Activated naive CD4-positive, alpha-beta T cell treated with anti-CD3 and anti-CD28 coated beads for 36 hours (primary cell): ENCODE measurements at regions not wholly inside any gene's neighbourhood (a gene's known extent, or its start where the extent isn't known, plus 50 kb on each side); places are given as distances from the start of the nearest gene placed in this dataset.
"Not testable (repeated sequence)": the region's sequence is repeated elsewhere in the genome, so short reads cannot be mapped to it uniquely, and the experiment has no call there.

Experiments used
- CTCF ChIA-PET: fragments of 350-600 bp; sonication (Branson Sonifier 250); formaldehyde crosslinking; loops from one replicate; lab custom pipeline; 2021; ENCODE audit warnings: antibody characterized with exemption; lab: Charles Lee
- DNase-seq: peaks from one replicate; pipeline ENCODE4 v3.0.0-alpha.2; 2020
- H3K27ac Mint-ChIP-seq: one replicate; pipeline ENCODE4 v1.8.0; 2021; ENCODE audit warnings: mild to moderate bottlenecking, mixed read lengths
- H3K27me3 Mint-ChIP-seq: one replicate; pipeline ENCODE4 v1.8.0; 2021; ENCODE audit warnings: low read depth, mixed read lengths
- H3K36me3 Mint-ChIP-seq: one replicate; pipeline ENCODE4 v1.8.0; 2021; ENCODE audit warnings: low read depth, mixed read lengths
- H3K4me1 Mint-ChIP-seq: one replicate; pipeline ENCODE4 v1.8.0; 2021; ENCODE audit warnings: low read depth, mixed read lengths
- H3K4me3 Mint-ChIP-seq: one replicate; pipeline ENCODE4 v1.8.0; 2021; ENCODE audit warnings: mild to moderate bottlenecking, moderate library complexity, mixed read lengths
- H3K9me3 Mint-ChIP-seq: one replicate; pipeline ENCODE4 v1.8.0; 2021; ENCODE audit warnings: mixed read lengths
- intact Hi-C: fragments of 100-400 bp; cut with micrococcal nuclease; formaldehyde crosslinking; loops from one replicate; pipeline ENCODE4 v1.15.1; 2023

DNA sequence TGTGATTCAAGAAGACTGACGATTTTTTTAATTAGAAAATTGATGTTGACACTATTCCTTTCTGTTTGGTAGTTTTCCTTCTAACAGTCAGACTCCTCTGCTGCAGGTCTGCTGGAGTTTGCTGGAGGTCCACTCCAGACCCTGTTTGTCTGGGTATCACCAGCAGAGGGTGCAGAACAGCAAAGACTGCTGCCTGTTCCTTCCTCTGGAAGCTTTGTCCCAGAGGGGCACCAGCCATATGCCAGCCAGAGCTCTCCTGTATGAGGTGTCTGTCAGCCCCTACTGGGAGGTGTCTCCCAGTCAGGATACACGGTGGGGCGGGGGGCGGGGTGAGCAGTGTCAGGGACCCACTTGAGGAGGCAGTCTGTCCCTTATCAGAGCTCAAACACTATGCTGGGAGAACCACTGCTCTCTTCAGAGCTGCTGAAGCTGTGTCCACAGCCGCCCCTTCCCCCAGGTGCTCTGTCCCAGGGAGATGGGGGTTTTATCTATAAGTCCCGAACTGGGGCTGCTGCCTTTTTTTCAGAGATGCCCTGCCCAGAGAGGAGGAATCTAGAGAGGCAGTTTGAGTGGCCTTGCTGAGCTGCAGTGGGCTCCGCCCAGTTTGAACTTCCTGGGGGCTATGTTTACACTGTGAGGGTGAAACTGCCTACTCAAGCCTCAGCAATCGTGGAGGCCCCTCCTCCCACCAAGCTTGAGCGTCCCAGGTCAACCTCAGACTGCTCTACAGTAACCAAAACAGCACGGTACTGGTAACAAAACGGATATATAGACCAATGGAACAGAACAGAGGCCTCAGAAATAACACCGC is 1358.1 kb upstream of the CHAC2 start:
- CTCF ChIA-PET, DNase-seq, H3K9me3 Mint-ChIP-seq, H3K4me1 Mint-ChIP-seq, H3K27me3 Mint-ChIP-seq, H3K36me3 Mint-ChIP-seq, intact Hi-C loops, H3K4me3 Mint-ChIP-seq, H3K27ac Mint-ChIP-seq: not testable (repeated sequence)

DNA sequence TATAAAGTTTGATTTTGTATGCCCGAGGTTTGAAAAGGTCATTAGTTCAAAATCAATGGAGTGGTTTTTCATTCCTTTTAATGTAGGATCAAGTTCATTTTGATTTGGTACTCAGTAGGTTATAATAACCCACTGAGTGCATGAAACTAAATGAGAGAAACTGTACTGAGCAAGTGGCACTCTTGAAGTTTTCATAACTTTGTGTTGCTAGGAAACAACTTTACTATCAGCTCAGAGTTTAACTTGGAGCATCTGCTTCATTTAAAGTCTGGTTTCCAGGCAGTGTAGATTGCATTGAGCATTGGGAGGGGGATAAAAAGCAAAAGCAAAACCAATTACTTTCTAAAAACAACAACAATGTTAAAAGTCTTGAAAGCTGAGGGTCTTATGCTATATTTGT is 1361.6 kb upstream of the CHAC2 start:
- H3K9me3 Mint-ChIP-seq: peaks cover 4% of the 10 kb centered on the region
- H3K4me1 Mint-ChIP-seq: no peaks in the 10 kb centered on the region
- H3K27me3 Mint-ChIP-seq: no peaks in the 10 kb centered on the region
- H3K4me3 Mint-ChIP-seq: no peak overlapping the region
- no peaks in the 10 kb centered on the region for H3K36me3 Mint-ChIP-seq
- CTCF ChIA-PET: no interaction called here
- intact Hi-C loops: no loop called here
- no peak overlapping the region for H3K27ac Mint-ChIP-seq
- no peak for DNase-seq

DNA sequence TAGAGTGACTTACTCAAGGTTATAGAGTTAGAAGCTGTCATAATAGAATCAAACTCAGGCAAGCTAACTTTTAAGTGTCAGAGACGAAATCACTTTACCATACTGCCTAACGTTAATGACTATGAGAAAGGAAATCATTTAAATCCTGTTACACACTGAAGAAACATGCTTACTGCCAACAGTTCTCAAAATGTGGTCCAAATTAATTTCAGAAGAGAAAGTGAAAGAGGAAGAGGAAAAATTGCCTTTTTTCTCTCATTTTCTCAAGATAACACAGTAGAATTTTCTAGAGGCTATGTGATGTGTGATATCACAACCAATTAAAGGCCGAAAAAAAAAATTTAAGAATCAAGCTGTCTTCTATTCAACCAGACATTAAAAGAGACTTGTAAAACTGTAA is 1362.7 kb upstream of the CHAC2 start:
- Mint-ChIP-seq H3K27me3 (no peaks in the 10 kb centered on the region), H3K4me1 (no peaks in the 10 kb centered on the region), H3K9me3 (peaks cover 6% of the 10 kb centered on the region), H3K4me3 (no peak overlapping the region), H3K36me3 (no peaks in the 10 kb centered on the region), H3K27ac (no peak overlapping the region)
- CTCF ChIA-PET: no interaction called here
- DNase-seq: no peak
- intact Hi-C loops: no loop called here

DNA sequence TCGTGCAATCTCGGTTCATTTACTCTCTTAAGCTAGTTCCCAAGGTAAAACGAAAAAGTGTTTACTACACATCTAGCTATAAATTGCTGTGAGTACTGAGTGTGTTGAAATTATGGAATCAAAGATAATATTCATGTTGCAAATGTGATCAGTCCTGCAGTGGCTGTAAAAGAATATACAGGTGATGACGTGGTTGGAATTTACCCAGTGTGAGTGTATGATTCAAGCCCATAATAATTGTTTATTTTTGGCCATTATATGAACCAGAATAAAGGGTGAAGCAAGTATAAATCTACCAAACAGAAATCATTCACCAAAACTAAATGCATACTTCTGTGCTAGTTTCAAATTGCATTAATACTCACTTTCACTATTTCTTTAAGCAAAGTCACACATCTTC is 1363.6 kb upstream of the CHAC2 start:
- no peak for DNase-seq
- H3K4me3 Mint-ChIP-seq: no peak overlapping the region
- no peaks in the 10 kb centered on the region for H3K36me3 Mint-ChIP-seq
- no peaks in the 10 kb centered on the region for H3K4me1 Mint-ChIP-seq
- intact Hi-C loops: no loop called here
- H3K27ac Mint-ChIP-seq: no peak overlapping the region
- peaks cover 6% of the 10 kb centered on the region for H3K9me3 Mint-ChIP-seq
- H3K27me3 Mint-ChIP-seq: no peaks in the 10 kb centered on the region
- CTCF ChIA-PET: no interaction called here

DNA sequence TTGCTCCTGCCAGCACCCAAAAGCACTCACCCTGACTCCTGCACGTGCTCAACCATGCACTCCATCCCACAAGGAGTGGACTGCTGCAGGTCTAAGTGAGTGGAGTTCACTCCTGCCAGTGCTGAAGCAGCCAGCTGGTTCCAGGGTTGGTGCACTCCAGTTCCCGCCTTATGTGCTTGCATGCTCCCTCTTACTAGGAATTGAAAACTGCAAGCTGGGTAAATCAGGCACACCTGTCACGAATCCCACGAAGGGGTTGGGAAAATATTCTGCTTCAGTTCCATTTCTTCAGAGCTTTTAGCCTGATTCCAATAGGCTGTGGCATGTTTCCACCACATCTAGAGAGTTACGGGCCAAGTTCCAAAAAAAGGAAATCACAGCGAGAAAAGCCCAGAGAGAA is 1365.5 kb upstream of the CHAC2 start:
- H3K4me3 Mint-ChIP-seq: no peak overlapping the region
- CTCF ChIA-PET: no interaction called here
- no peak for DNase-seq
- H3K4me1 Mint-ChIP-seq: no peaks in the 10 kb centered on the region
- H3K27me3 Mint-ChIP-seq: no peaks in the 10 kb centered on the region
- H3K9me3 Mint-ChIP-seq: peaks cover 6% of the 10 kb centered on the region
- no peaks in the 10 kb centered on the region for H3K36me3 Mint-ChIP-seq
- H3K27ac Mint-ChIP-seq: no peak overlapping the region
- intact Hi-C loops: no loop called here

DNA sequence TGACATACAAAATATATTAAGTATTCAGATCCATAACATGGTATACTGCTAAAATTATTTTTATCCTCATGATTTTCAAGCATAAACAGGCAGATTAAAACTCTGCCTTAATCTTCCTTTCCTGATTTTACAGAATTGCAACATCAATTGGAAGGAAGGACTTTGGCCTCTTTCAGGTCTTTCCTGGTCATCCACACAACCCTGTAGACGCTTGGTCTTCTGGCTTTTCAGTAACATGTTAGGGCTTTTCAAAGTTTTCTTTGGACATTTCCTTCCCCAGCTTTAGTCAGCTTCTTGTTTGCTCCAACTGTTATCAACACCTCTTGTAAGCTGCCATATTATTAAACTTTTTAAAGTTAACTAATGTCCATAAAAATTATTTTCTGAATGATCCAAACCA is 1364.9 kb upstream of the NRXN1 start:
- DNase-seq: no peak
- Mint-ChIP-seq H3K27me3 (no peaks in the 10 kb centered on the region), H3K4me3 (no peak overlapping the region), H3K4me1 (no peaks in the 10 kb centered on the region), H3K9me3 (peaks cover 4% of the 10 kb centered on the region), H3K36me3 (no peaks in the 10 kb centered on the region), H3K27ac (no peak overlapping the region)
- CTCF ChIA-PET: no interaction called here
- intact Hi-C loops: no loop called here

DNA sequence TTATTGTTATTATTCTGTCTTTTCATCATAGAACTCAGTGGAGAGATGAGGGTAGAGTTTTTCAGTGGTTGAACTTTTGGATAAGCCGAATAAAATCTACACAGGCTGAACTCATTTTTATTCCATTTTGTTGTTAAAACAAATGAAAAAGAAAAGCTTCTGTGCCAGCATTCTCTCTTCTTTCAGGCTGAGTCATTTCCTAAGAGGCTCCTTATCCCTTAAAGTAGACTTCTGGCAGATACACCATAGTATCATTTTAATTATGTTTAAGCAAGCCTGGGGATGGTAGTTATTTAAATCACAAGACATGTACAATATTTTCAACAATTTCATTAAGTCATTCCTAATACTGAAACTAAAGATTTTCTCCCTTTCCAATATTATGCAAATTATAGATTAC is 1364.0 kb upstream of the NRXN1 start:
- no peaks in the 10 kb centered on the region for H3K36me3 Mint-ChIP-seq
- H3K27me3 Mint-ChIP-seq: no peaks in the 10 kb centered on the region
- H3K9me3 Mint-ChIP-seq: peaks cover 4% of the 10 kb centered on the region
- no peak overlapping the region for H3K27ac Mint-ChIP-seq
- H3K4me3 Mint-ChIP-seq: no peak overlapping the region
- DNase-seq: no peak
- CTCF ChIA-PET: no interaction called here
- H3K4me1 Mint-ChIP-seq: no peaks in the 10 kb centered on the region
- intact Hi-C loops: no loop called here

DNA sequence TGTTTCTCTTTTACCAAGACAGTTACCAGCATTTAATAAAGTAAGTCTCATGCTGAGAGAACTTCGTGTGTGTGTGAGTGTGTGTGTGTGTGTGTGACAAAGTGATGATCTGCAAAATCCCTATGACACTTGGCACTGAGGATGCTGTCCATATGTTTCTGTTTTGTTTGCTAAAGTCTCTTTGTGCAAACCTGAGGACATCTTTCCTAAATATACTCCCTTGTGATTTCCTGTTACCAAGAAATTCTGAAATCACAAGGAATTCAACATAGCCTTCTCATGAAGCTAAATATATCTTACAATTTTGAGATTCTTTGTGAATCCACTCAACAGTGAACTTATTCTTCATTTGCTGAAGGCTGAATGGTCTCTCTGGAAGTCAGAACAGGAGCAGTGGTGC is 1359.7 kb upstream of the NRXN1 start:
- no peak for DNase-seq
- no peak overlapping the region for H3K27ac Mint-ChIP-seq
- intact Hi-C loops: no loop called here
- H3K9me3 Mint-ChIP-seq: peaks cover 4% of the 10 kb centered on the region
- H3K4me3 Mint-ChIP-seq: no peak overlapping the region
- no peaks in the 10 kb centered on the region for H3K4me1 Mint-ChIP-seq
- CTCF ChIA-PET: no interaction called here
- H3K36me3 Mint-ChIP-seq: no peaks in the 10 kb centered on the region
- no peaks in the 10 kb centered on the region for H3K27me3 Mint-ChIP-seq

DNA sequence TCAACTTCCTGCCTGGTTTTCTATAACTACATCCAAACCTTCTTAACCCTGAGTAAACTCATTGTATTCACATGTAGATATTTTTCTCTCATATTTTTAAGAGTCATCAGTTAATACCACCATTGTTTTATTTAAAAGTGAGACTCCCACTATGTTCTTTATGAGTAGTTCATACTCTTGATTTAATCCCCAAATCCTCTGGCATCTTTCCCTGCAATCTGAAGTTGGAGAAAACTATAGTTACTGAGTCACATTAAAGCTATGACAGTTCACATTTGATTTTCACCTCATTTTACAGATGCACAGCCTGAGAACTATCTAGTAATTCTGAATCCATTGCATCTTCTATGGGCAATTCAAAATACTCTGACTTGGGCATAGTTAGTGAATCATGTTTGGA is 1358.7 kb upstream of the NRXN1 start:
- DNase-seq: no peak
- Mint-ChIP-seq H3K4me3 (no peak overlapping the region), H3K9me3 (peaks cover 4% of the 10 kb centered on the region), H3K4me1 (no peaks in the 10 kb centered on the region), H3K36me3 (no peaks in the 10 kb centered on the region), H3K27ac (no peak overlapping the region), H3K27me3 (no peaks in the 10 kb centered on the region)
- intact Hi-C loops: no loop called here
- CTCF ChIA-PET: no interaction called here

DNA sequence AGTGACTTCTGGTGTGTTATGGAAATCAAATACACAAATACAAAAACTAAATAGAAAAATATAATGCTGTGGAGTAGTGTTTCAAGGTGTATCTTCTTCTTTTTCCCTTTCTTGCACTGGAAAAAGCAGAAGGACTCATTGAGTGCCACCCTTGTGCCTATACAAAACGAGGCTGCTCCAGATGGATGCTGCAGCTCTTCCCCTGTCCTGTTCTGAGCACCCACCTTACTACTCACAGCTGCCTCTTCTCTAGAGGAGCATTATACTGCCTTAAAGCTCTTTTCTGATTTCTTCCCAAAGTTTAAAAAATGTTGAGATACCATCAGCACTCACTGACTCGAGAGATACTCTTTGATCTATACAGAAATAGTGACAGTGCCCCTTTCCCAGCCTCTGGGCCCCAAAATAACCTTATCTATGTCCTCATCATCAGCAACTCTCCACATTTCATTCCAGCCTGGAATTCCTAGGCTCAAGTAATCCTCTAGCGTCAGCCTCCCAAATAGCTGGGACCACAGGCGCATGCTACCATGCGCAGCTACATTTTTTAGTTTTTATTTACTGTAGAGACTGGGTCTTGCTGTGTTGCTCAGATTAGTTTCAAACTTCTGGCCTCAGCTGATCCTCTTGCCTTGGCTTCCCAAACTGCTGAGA is 1356.1 kb upstream of the NRXN1 start:
- H3K27me3 Mint-ChIP-seq: no peaks in the 10 kb centered on the region
- CTCF ChIA-PET: no interaction called here
- peaks cover 4% of the 10 kb centered on the region for H3K9me3 Mint-ChIP-seq
- H3K4me3 Mint-ChIP-seq: no peak overlapping the region
- intact Hi-C loops: no loop called here
- DNase-seq: no peak
- no peaks in the 10 kb centered on the region for H3K36me3 Mint-ChIP-seq
- no peak overlapping the region for H3K27ac Mint-ChIP-seq
- no peaks in the 10 kb centered on the region for H3K4me1 Mint-ChIP-seq

DNA sequence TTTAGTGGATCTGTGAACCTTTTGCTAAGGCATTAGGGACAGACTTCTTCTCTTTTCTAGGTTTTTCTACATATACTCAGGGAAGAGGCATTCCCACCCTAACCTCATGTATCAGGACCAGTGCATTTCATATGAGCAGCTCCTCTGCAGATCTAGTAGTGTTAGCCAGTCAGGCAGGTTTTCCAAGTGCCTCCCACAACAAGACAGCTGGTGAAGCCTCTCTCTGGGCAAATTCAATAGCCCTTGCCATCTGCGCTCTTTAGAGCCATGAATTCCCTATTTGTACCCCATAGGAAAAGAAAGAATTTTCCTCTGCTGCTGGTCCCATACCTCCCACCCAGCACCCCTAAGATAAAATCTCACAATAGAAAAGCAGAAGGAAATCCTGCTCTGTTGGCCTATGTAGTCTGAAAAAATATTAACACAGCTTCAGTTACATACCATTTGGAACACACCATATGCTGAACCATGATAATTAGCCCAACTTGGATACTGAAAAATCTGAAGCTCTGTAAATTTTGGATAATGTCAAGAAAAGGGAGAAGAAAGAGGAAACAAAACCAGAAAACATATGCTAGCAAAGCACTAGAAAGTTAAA is 1354.6 kb upstream of the NRXN1 start:
- intact Hi-C loops: no loop called here
- CTCF ChIA-PET: no interaction called here
- Mint-ChIP-seq H3K4me1 (no peaks in the 10 kb centered on the region), H3K9me3 (peaks cover 5% of the 10 kb centered on the region), H3K27ac (no peak overlapping the region), H3K4me3 (no peak overlapping the region), H3K27me3 (no peaks in the 10 kb centered on the region), H3K36me3 (no peaks in the 10 kb centered on the region)
- no peak for DNase-seq

DNA sequence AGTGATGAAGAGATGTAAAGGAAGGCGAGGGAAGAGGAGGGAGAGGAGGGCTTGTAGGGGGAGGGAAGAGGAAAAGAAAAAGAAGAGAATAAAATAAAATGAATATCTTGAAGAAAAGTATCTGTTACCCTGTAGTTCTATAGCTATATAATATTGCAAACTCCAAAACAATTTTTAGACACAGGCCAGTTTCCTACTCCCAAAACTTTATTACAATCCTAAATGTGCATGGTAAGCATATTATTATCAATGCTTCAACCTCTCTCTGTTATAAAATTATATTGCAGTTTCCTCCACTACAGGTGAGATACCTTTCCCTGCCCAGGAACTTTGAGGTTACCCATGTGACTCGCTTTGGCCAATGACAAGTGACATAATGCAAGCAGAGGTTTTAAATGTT is 1351.6 kb upstream of the NRXN1 start:
- peaks cover 5% of the 10 kb centered on the region for H3K9me3 Mint-ChIP-seq
- intact Hi-C loops: no loop called here
- H3K36me3 Mint-ChIP-seq: no peaks in the 10 kb centered on the region
- H3K27ac Mint-ChIP-seq: no peak overlapping the region
- CTCF ChIA-PET: no interaction called here
- H3K27me3 Mint-ChIP-seq: no peaks in the 10 kb centered on the region
- no peak for DNase-seq
- H3K4me1 Mint-ChIP-seq: no peaks in the 10 kb centered on the region
- no peak overlapping the region for H3K4me3 Mint-ChIP-seq

DNA sequence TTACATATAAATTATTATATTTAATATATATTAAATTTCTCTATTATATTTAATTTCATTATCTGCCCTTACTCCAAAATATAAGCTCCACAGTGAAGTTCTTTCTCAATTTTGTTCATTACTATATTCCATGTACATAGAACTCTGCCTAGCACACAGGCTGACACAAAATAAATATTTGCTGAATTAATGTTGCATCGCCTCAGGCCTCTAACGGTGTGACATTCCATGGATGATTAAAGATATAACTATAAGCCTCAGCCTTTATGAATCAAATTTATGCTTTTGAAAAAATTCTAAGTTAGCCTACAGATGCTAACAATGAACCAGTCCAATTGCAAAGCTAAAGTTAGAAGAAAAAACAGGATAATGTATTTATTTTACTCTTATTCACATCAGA is 1337.2 kb upstream of the NRXN1 start:
- DNase-seq: no peak
- CTCF ChIA-PET: no interaction called here
- intact Hi-C loops: no loop called here
- no peak overlapping the region for H3K4me3 Mint-ChIP-seq
- no peaks in the 10 kb centered on the region for H3K4me1 Mint-ChIP-seq
- H3K9me3 Mint-ChIP-seq: peaks cover 3% of the 10 kb centered on the region
- H3K36me3 Mint-ChIP-seq: no peaks in the 10 kb centered on the region
- no peak overlapping the region for H3K27ac Mint-ChIP-seq
- no peaks in the 10 kb centered on the region for H3K27me3 Mint-ChIP-seq
